Tongue (tissue), 1 donor: ENCODE measurements at regions not wholly inside any gene's neighbourhood (a gene's known extent, or its start where the extent isn't known, plus 50 kb on each side); places are given as distances from the start of the nearest gene placed in this dataset.
"Not testable (repeated sequence)": the region's sequence is repeated elsewhere in the genome, so short reads cannot be mapped to it uniquely, and the experiment has no call there.

Experiments
- DNase-seq: peaks from one replicate; pipeline ENCODE4 v3.0.0-alpha.2; 2015

- no peak for DNase-seq
Measured at GRCh38 chr14:34300330-34300729, 161.7 kb downstream of the SPTSSA start.

DNA sequence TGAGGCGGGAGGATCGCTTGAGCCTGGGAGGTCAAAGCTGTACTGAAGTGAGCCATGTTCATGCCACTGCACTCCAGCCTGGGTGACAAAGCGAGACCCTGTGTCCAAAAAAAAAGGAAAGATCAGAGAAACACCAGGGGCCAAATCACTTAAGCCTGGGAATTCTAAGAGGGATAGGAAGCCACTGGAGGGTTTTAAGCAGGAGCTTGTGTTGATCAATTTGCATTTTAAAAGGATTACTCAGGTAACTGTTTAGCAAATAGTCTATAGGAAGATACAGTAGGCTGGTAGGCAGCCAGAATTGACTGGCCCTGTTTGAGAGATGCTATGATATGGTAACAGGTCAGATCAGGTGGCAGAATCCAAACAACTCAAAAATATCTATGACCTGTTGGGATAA is 162.7 kb downstream of the SPTSSA start:
- DNase-seq, result no peak

DNA sequence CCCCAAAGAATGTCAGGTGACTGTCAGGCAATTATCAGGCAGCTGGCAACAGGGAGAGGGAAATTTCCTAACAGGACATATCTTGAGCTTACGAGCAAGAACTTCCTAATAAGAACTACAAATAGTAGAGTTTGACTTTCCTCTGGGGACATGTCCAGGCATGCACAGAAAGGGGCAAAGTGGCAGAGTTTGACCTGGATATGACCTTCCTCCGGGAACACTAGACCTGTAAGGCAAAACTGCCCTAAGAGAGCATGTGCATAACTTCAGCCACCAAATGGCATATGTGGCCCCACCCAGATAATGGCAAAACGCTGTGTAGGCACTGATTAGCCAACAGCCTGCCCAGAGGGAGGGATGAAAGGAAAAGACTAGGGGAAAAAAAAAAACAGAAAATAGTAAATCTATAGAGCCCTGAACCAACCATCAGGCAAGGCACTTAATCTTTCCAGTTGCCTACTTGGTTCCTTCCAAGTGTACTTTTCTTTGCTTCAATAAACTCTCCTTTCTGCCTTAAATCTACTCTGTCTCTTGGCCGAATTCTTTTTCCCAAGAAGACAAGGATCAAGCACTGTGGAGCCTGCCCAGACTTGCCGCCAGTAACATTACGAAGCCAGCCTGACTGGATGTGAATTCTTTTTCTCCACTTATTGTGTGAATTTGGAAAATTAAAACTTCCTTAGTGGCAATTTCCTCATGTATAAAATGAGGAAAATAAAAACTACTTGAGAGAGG is 164.1 kb downstream of the SPTSSA start:
- DNase-seq, result no peak

- DNase-seq, result no peak
Measured at GRCh38 chr14:34283590-34283989, 178.4 kb downstream of the SPTSSA start.

GRCh38 chr14:34277191-34277590 is 184.8 kb downstream of the SPTSSA start:
- DNase-seq, result no peak

DNA sequence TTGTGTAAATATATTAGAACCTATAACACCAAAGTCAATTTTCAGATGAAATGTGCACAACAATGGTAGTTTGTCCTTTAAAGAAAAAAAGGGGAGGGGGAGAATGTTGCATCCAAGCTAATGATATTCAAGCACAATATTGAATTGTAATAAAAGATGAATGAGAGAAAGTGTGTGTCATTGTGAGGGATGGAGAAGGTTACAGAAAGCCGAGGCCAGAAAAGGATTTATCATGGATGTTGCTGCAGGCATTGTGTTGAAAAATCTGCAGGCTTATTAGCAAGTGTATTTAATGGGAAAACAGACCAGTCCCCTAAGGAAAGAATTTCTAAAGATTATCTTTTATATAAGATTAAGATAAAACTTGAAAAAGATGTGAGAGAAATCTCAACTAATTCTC is 186.5 kb downstream of the SPTSSA start:
- DNase-seq, result no peak

DNA sequence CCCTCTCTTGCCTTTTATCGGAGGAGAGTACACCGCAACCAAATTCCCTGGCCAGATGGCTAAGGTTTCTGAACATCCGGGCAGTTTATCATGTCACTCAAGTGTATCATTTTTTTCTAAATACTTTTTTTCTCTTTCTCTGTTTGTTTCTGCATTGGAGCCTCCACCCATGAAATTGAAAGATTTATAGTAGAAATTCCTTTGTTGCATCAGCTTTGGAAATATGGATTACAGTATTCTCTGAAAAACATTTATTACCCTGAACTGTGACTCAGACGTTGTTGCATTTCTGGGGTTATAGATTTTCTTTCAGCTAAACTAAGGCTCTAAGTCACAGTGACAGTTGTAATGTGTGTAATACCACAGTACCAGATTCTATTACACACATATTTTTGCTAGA is 187.0 kb downstream of the SPTSSA start:
- DNase-seq, result no peak

GRCh38 chr14:34273716-34274115 is 188.3 kb downstream of the SPTSSA start:
- DNase-seq, result not testable (repeated sequence)

DNA sequence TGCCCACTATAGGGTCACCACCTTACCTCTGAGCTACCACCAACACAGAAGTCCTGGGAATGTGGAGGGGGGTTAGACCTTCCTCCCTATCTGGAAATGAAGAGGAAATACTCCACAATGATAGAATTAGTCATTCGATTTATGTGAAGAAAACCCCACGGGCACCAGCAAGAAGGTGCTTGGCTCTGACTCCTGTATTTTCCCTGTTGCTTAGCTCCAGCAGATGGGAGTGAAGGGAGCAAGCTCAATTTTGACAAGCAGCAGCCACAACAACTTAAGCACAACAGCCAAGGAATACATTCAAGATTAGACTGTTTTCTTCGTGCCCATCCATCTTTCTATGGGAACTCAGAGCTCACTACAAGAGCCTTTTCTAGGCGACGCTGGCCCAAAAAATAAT is 191.7 kb downstream of the SPTSSA start:
- DNase-seq, result no peak

GRCh38 chr14:34266344-34266743 is 195.7 kb downstream of the SPTSSA start:
- no peak for DNase-seq

GRCh38 chr14:34262127-34262910 is 199.7 kb downstream of the SPTSSA start:
- DNase-seq, result no peak

- DNase-seq, result no peak
Measured at GRCh38 chr14:34259996-34260395, 202.0 kb downstream of the SPTSSA start.

DNA sequence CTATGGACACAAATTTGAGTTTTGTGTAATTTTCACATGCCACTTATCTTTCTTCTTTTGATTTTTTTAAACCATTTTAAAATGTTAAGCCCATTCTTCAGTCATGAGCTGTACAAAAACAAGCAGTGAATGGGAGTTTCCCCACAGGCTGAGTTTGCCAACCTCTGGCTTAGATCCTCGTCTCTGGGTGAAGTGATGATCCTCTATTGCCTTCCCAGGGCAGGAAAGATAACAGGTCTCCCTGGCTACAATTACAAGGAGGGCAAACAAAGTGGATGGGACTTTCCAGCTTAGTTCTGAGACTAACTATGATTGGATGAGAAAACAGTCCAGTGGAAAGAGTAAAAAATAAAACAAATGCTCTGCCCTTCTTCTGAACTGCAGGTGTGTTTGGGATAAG is 203.7 kb downstream of the SPTSSA start:
- no peak for DNase-seq

DNA sequence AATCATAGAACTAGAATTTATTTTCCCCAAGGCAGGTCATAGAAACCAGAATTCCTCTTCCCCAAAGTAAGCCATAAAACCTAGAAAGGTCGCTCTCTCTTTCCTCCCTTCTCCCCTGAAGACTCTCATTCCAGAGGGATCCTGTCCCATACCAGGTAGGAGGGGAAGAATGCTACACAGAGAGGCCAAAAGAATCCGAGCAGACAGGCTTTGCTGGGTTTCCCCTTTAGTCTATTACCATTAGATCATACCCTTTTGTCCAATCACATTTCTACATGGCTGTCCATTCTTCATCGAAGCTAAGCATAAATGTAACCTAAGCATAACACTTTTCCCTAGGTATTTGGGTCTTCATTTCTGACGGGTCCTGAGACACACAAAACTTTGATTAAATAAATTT is 204.5 kb downstream of the SPTSSA start:
- DNase-seq, result no peak

DNA sequence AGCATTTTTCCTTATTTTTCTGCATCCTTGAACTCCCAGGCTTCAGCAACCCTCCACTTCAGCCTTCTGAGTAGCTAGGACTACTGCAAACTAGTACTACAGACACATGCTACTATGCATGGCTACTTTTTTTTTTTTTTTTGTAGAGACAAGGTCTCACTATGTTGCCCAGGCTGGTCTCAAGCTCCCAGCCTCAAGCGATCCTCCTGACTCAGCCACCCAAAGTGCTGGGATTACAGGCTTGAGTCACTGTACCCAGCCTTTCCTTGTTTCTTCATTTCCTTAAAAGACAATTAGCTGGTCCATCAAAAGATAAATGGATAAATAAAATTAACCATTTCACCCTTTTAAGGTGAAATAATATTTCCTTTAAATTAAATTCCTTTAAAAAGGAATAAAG is 205.8 kb downstream of the SPTSSA start:
- DNase-seq, result no peak

- no peak for DNase-seq
Measured at GRCh38 chr14:34254571-34254970, 207.5 kb downstream of the SPTSSA start.

DNA sequence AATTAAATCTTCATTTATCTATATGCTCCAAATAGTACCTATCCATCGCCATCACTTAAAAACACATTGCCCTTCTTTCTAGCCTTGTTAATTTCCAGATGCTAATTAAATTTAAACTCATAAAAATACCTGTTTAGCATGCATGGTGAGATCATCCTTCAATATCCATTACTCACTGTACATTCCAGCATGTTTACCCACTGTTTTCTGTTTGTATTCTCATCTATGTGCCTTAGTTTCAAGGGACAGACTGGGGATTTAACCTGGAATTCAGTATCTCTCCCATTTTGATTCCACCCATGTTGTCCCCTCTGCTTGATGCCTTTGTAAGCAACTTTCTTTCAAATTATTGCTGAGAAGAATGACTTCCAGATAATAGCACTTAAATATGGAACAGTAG is 208.0 kb downstream of the SPTSSA start:
- no peak for DNase-seq

- DNase-seq, result no peak
Measured at GRCh38 chr14:34252227-34252626, 209.8 kb downstream of the SPTSSA start.

GRCh38 chr14:34251662-34252061 is 210.4 kb downstream of the SPTSSA start:
- DNase-seq, result no peak

GRCh38 chr14:34250959-34251358 is 211.1 kb downstream of the SPTSSA start:
- DNase-seq, result no peak

DNA sequence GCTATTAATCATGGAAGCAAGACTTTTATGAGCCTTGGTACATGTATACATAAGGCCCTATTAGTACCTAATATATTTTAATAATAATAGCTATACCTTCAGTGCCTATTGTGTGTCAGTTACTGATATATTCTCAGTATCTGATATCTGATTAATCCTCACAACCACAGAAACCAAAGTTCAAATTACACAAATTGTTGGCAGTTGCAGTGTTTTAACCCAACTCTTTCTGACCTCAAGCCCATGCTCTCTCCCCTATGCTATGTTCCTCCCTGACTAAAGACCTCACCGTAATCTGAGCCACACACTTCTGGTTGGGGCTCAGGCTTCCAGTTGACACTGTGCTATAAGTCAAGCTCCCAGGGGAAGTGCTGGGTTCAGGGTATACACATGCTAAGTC is 214.4 kb downstream of the SPTSSA start:
- DNase-seq, result no peak

DNA sequence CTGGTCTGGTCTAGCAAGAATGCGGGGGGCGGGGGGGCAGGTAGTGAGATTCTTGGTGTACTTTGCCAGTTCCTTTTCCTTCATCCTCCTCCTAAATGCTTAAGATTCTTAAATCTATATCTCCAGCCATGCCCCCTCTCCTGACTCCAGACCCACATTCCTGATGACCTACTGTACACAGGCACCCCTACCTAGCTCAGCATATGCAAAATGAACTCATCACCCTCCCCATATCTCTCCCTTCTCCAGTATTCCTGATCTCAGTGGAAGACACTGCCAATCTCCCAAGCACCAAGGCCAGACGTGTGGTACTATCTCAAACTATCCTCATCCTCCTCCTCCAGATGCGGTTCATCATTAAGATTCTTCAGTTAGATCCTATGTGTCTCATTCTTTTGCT is 215.8 kb downstream of the SPTSSA start:
- no peak for DNase-seq

DNA sequence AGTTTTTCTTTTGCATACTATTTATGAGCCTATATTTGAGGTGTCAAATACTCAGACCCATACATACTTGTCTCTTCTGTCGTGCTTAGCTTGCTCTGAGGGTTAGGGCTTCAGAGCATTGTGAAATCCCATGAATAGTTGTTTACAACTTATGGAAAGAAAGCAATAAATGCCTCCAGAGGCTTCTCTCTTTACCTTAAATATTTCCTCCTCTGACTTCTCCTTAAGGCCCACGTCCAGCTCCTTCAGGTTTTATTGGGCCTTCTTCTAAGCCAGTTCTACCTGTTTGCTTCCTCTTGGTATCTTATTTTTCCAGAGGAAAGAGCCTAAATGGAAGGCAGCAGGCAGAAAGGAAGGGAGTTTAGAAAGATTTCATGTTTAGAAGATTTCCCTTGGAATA is 218.6 kb downstream of the SPTSSA start:
- no peak for DNase-seq

- DNase-seq, result no peak
Measured at GRCh38 chr14:34243001-34243400, 219.0 kb downstream of the SPTSSA start.
